ENCODE measurements at regions not wholly inside any gene's neighbourhood (a gene's known extent, or its start where the extent isn't known, plus 50 kb on each side); places are given as distances from the start of the nearest gene placed in this dataset.

DNA sequence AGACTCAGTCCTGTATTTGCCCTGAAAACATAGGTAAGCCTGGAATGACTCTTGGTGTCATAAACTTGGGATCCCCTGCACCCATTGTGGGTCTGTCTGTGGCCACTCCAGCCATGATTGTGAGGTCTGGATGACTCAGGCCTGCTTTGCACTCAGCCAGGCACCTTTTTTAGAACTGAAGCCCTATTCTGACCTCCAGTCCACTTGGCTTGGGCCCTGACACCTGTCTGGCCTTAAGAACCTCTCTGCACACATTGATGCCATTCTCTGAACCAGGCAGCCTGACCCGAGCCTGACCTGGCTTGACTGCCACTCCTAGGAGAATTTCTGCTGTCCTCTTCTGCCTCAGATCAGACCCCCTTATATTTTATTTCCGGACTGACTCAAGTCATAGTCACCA lies 383.7 kb downstream of the MAFB start:
- TF ChIP-seq, protein P1, sequence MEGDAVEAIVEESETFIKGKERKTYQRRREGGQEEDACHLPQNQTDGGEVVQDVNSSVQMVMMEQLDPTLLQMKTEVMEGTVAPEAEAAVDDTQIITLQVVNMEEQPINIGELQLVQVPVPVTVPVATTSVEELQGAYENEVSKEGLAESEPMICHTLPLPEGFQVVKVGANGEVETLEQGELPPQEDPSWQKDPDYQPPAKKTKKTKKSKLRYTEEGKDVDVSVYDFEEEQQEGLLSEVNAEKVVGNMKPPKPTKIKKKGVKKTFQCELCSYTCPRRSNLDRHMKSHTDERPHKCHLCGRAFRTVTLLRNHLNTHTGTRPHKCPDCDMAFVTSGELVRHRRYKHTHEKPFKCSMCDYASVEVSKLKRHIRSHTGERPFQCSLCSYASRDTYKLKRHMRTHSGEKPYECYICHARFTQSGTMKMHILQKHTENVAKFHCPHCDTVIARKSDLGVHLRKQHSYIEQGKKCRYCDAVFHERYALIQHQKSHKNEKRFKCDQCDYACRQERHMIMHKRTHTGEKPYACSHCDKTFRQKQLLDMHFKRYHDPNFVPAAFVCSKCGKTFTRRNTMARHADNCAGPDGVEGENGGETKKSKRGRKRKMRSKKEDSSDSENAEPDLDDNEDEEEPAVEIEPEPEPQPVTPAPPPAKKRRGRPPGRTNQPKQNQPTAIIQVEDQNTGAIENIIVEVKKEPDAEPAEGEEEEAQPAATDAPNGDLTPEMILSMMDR (IDR thresholded peaks at IDR 0.05) = no peak
- TF ChIP-seq EP300 (IDR thresholded peaks at IDR 0.05) (no peak), POLR2AphosphoS5 (IDR thresholded peaks at IDR 0.05) (no peak), POLR2A (IDR thresholded peaks at IDR 0.05) (no peak)
